DMS153 treated with DMSO at 0.1 percent for 48 hours (cell line): ENCODE measurements at regions not wholly inside any gene's neighbourhood (a gene's known extent, or its start where the extent isn't known, plus 50 kb on each side); places are given as distances from the start of the nearest gene placed in this dataset.
A peak's percentile ranks its signal among the peaks of the same experiment; 100 is the strongest.
"Not testable (repeated sequence)": the region's sequence is repeated elsewhere in the genome, so short reads cannot be mapped to it uniquely, and the experiment has no call there.

Experiments
- DNase-seq: peaks from one replicate; lab custom pipeline; 2025; ENCODE audit not compliant: unreplicated experiment; lab: John Stamatoyannopoulos, UW

GRCh38 chr13:79642596-79642995 is 161.6 kb downstream of the NDFIP2 start:
- DNase-seq = no peak

GRCh38 chr13:79637133-79637763 is 156.3 kb downstream of the NDFIP2 start:
- peak; percentile 34 for DNase-seq

- DNase-seq = peak; percentile 22
Observed at GRCh38 chr13:79631051-79631659, 150.2 kb downstream of the NDFIP2 start.

GRCh38 chr13:79628463-79628862 is 147.5 kb downstream of the NDFIP2 start:
- DNase-seq = no peak

- no peak for DNase-seq
Observed at GRCh38 chr13:79626924-79627323, 146.0 kb downstream of the NDFIP2 start.

GRCh38 chr13:79625517-79625916 is 144.6 kb downstream of the NDFIP2 start:
- DNase-seq = no peak

- no peak for DNase-seq
Observed at GRCh38 chr13:79621902-79622301, 140.9 kb downstream of the NDFIP2 start.

- DNase-seq = no peak
Observed at GRCh38 chr13:79621449-79621848, 140.5 kb downstream of the NDFIP2 start.

GRCh38 chr13:79614250-79614918 is 133.4 kb downstream of the NDFIP2 start:
- no peak for DNase-seq

GRCh38 chr13:79612604-79613003 is 131.6 kb downstream of the NDFIP2 start:
- no peak for DNase-seq

- DNase-seq = not testable (repeated sequence)
Observed at GRCh38 chr13:79607895-79608294, 126.9 kb downstream of the NDFIP2 start.
